ENCODE measurements at regions not wholly inside any gene's neighbourhood (a gene's known extent, or its start where the extent isn't known, plus 50 kb on each side); places are given as distances from the start of the nearest gene placed in this dataset.

- DNase-seq = no peak
Measured at GRCh38 chrX:120692319-120692718, 62.5 kb upstream of the C1GALT1C1 start.

- no peak for DNase-seq
Measured at GRCh38 chrX:120690941-120691340, 61.1 kb upstream of the C1GALT1C1 start.

GRCh38 chrX:120690344-120690743 is 60.5 kb upstream of the C1GALT1C1 start:
- DNase-seq = no peak

- peak; percentile 3 for DNase-seq
Measured at GRCh38 chrX:120680090-120680489, 50.2 kb upstream of the C1GALT1C1 start.
